Body of pancreas (tissue), 4 donors: ENCODE measurements at regions not wholly inside any gene's neighbourhood (a gene's known extent, or its start where the extent isn't known, plus 50 kb on each side); places are given as distances from the start of the nearest gene placed in this dataset.
"Not testable (repeated sequence)": the region's sequence is repeated elsewhere in the genome, so short reads cannot be mapped to it uniquely, and the experiment has no call there.

Experiments
- ATAC-seq: fragments of 150-250 bp; one replicate; pipeline ENCODE4 v1.9.1; 2016
- DNase-seq, 4 donors: peaks; one replicate each; pipeline ENCODE4 v3.0.0-alpha.2; 2019
- H3K27ac ChIP-seq, 4 donors: fragments of 200-600 bp; sonication (generic); 1 replicate in 3 of 4; 2 replicates in 1 of 4; pipeline versions ENCODE4 v1.5.1 to v1.6.1; 2016 to 2019; ENCODE audit warnings: mild to moderate bottlenecking in 1 of 4, mixed read lengths in 1 of 4, moderate library complexity in 1 of 4
- H3K27me3 ChIP-seq, 2 donors: fragments of 200-600 bp; sonication (generic); one replicate each; pipeline ENCODE4 v1.6.0; 2016; ENCODE audit warnings: mild to moderate bottlenecking in 1 of 2
- H3K36me3 ChIP-seq, 2 donors: fragments of 200-600 bp; sonication (generic); replicated peaks in 1 of 2; 2 replicates each; pipeline ENCODE4 v1.5.1; 2016; ENCODE audit warnings: low read depth in 2 of 2; ENCODE audit not compliant: insufficient read depth in 1 of 2
- H3K4me1 ChIP-seq: fragments of 200-600 bp; sonication (generic); one replicate; pipeline ENCODE4 v1.6.0; 2016
- H3K4me3 ChIP-seq, 2 donors: fragments of 200-600 bp; sonication (generic); 1 replicate in 1 of 2; 2 replicates in 1 of 2; pipeline ENCODE4 v1.5.1; 2016 to 2019
- H3K9me3 ChIP-seq, 3 donors: fragments of 200-600 bp; sonication (generic); 1 replicate in 2 of 3; 2 replicates in 1 of 3; pipeline ENCODE4 v1.5.1; 2016
- POLR2A ChIP-seq, 3 donors: fragments of 450-650 bp; IDR thresholded peaks; one replicate each; pipeline ENCODE4 v1.6.1; 2016; ENCODE audit warnings: antibody characterized with exemption in 3 of 3, mild to moderate bottlenecking in 2 of 3
- WGBS, 2 donors: methylation state at CpG; one replicate each; pipeline ENCODE4 v1.1.5; 2017; 5-methylcytosine and 5-hydroxymethylcytosine counted together
- intact Hi-C: fragments of 100-400 bp; cut with DNase I; formaldehyde crosslinking; loops from one replicate; pipeline ENCODE4 v1.15.1; 2023
- TF ChIP-seq, protein P1 (sequence below), 7 experiments: fragments of 450-650 bp in 4 of 7; fragments of 200-600 bp in 3 of 7; sonication (generic) in 3 of 7; IDR thresholded peaks; one replicate each; pipeline ENCODE4 v1.5.1; 2016 to 2019; ENCODE audit warnings: antibody characterized with exemption in 7 of 7

DNA sequence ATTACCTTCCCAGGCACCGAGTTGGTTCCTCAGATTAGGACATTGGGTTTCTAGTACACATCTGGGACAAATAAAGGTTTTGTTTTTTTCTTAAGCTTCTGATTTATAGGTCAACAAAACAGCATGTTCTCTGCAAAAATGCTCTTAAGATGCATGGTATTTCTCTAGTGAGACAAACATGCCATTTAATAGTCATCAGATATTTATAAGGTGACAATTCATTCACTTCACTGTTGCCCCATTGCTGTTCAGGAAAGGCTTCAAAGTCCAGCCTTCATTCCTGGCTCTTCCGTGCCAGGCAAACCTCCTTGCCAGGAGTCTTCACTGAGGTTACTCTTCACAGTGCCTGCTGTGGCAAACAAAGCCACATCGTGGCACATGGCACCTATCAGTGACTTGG, 156.3 kb upstream of the FNDC3A start:
- DNase-seq (no peak), ATAC-seq (no peak)
- no peak overlapping the region for H3K4me3 ChIP-seq
- no peaks in the 10 kb centered on the region for H3K9me3 ChIP-seq
- H3K27ac ChIP-seq: no peak overlapping the region
- 47 to 62% methylated on average over 3 of the region's 3 CpGs for WGBS, 2 donors
- no peak for TF ChIP-seq POLR2A (IDR thresholded peaks at IDR 0.05)
- TF ChIP-seq, protein P1, sequence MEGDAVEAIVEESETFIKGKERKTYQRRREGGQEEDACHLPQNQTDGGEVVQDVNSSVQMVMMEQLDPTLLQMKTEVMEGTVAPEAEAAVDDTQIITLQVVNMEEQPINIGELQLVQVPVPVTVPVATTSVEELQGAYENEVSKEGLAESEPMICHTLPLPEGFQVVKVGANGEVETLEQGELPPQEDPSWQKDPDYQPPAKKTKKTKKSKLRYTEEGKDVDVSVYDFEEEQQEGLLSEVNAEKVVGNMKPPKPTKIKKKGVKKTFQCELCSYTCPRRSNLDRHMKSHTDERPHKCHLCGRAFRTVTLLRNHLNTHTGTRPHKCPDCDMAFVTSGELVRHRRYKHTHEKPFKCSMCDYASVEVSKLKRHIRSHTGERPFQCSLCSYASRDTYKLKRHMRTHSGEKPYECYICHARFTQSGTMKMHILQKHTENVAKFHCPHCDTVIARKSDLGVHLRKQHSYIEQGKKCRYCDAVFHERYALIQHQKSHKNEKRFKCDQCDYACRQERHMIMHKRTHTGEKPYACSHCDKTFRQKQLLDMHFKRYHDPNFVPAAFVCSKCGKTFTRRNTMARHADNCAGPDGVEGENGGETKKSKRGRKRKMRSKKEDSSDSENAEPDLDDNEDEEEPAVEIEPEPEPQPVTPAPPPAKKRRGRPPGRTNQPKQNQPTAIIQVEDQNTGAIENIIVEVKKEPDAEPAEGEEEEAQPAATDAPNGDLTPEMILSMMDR (IDR thresholded peaks at IDR 0.05): no peak
- intact Hi-C loops: no loop called here
- H3K4me1 ChIP-seq: no peaks in the 10 kb centered on the region
- H3K36me3 ChIP-seq: no peaks in the 10 kb centered on the region
- H3K27me3 ChIP-seq: no peaks in the 10 kb centered on the region

DNA sequence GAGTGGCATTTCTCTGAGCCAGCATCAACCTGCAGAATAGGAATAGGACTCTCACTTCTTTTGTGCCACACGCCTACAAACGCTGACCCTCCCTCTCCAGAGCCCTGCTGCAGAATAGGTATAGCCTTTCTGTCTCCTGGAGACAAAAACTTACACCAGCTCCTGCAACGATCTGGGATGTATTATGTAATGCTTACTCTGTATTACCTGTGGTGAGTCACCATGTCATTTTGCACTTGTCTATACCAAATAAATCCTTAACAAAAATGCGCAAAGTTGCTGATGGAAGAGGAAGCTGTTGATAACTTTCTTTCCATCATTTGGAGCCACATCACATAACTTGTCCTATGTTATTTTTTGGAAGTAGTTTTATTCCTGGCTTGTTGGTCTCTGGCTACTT, 155.8 kb upstream of the FNDC3A start:
- H3K4me1 ChIP-seq: no peaks in the 10 kb centered on the region
- H3K27ac ChIP-seq: no peak overlapping the region
- no peaks in the 10 kb centered on the region for H3K27me3 ChIP-seq
- no peak overlapping the region for H3K4me3 ChIP-seq
- no peaks in the 10 kb centered on the region for H3K9me3 ChIP-seq
- ATAC-seq (no peak), DNase-seq (no peak)
- WGBS, 2 donors: 66 to 70% methylated on average over 4 of the region's 4 CpGs
- intact Hi-C loops: no loop called here
- no peaks in the 10 kb centered on the region for H3K36me3 ChIP-seq
- TF ChIP-seq POLR2A (IDR thresholded peaks at IDR 0.05): no peak
- TF ChIP-seq, protein P1 (IDR thresholded peaks at IDR 0.05): no peak

DNA sequence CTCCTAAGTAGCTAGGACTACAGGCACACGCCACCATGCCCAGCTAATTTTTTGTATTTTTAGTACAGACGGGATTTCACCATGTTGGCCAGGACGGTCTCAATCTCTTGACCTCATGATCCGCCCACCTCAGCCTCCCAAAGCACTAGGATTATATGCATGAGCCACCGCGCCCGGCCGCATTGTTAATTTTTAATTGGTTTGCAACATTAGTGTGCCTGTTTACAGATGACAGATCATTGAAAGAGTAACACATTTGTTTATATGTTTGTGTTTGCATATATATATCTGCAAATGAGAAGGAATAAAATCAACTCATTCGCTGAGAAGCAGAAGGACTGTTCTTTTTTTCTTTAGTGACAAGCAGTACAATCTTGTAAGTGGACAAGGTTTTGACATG, 152.2 kb upstream of the FNDC3A start:
- H3K27ac ChIP-seq, H3K4me3 ChIP-seq, H3K4me1 ChIP-seq, DNase-seq, intact Hi-C loops, H3K36me3 ChIP-seq, H3K9me3 ChIP-seq, ATAC-seq, H3K27me3 ChIP-seq: not testable (repeated sequence)
- 89 to 90% methylated on average over 9 of the region's 9 CpGs for WGBS, 2 donors

DNA sequence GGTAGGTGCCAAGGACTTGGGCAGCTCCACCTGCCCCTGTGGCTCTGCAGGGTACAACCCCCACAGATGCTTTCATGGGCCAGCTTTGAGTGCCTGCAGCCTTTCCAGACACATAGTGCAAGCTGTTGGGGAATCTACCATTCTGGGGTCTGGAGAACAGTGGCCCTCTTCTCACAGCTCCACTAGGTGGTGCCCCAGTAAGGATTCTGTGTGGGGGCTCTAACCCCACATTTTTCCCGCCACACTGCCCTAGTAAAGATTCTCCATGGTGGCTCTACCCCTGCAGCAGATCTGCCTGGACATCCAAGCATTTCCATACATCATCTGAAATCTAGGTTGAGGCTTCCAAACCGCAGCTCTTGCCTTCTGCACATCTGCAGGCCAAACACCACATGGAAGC, 149.7 kb upstream of the FNDC3A start:
- Histone ChIP-seq H3K9me3 (no peaks in the 10 kb centered on the region), H3K27me3 (no peaks in the 10 kb centered on the region), H3K4me1 (no peaks in the 10 kb centered on the region), H3K27ac (no peak overlapping the region), H3K4me3 (no peak overlapping the region), H3K36me3 (no peaks in the 10 kb centered on the region)
- intact Hi-C loops: no loop called here
- 92 to 97% methylated on average over 2 of the region's 2 CpGs for WGBS, 2 donors
- no peak for TF ChIP-seq POLR2A (IDR thresholded peaks at IDR 0.05)
- TF ChIP-seq, protein P1 (IDR thresholded peaks at IDR 0.05): no peak
- DNase-seq (no peak), ATAC-seq (no peak)

DNA sequence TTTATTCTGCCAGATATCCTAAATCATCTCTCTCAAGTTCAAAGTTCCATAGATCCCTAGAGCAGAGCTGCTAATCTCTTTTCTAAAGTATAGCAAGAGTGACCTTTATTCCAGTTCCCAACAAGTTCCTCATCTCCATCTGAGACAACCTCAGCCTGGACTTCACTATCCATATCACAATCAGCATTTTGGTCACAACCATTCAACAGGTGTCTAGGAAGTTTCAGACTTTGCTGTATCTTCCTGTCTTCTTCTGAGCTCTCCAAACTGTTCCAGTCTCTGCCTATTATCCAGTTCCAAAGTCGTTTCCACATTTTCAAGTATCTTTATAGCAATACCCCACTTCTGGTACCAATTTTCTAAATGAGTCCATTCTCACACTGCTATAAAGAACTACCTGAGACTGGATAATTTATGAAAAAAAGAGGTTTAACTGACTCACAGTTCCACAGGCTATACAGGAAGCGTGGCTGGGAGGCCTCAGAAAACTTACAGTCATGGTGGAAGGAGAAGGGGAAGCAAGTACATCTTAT, 148.7 kb upstream of the FNDC3A start:
- DNase-seq, ATAC-seq, H3K4me1 ChIP-seq, H3K9me3 ChIP-seq, intact Hi-C loops, H3K27me3 ChIP-seq, H3K27ac ChIP-seq, H3K36me3 ChIP-seq, H3K4me3 ChIP-seq: not testable (repeated sequence)
- 21 to 26% methylated on average over 2 of the region's 2 CpGs for WGBS, 2 donors

DNA sequence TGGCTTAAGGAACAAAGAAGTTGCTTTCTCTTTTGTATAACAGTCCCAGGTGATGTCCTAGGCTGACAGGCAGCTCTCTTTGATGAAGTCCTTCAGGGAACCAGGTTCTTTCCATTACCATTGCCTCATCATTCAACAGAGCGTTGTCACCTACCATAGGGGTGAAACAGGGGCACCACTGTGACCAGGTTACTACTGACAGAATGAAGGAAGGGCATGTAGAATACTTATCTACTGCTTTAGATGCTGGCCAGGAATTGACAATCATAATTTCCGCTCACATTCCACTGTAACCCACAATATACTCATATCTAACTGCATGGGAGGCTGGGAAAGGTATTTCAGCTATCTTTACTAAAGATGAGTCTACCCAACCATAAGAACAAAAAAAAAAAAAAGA, 148.0 kb upstream of the FNDC3A start:
- ATAC-seq (no peak), DNase-seq (no peak)
- Histone ChIP-seq H3K4me3 (no peak overlapping the region), H3K36me3 (no peaks in the 10 kb centered on the region), H3K27ac (no peak overlapping the region), H3K27me3 (no peaks in the 10 kb centered on the region), H3K9me3 (no peaks in the 10 kb centered on the region), H3K4me1 (no peaks in the 10 kb centered on the region)
- intact Hi-C loops: no loop called here
- no peak for TF ChIP-seq POLR2A (IDR thresholded peaks at IDR 0.05)
- TF ChIP-seq, protein P1 (IDR thresholded peaks at IDR 0.05): no peak
- 86 to 98% methylated on average over 2 of the region's 2 CpGs for WGBS, 2 donors
